Thymus (tissue), 11 donors: ENCODE measurements at regions not wholly inside any gene's neighbourhood (a gene's known extent, or its start where the extent isn't known, plus 50 kb on each side); places are given as distances from the start of the nearest gene placed in this dataset.

Experiments used
- DNase-seq, 9 donors: peaks; one replicate each; pipeline ENCODE4 v3.0.0-alpha.2; 2013; ENCODE audit warnings: low spot score in 9 of 9, low read depth in 6 of 9, missing footprints in 1 of 9
- H3K27ac ChIP-seq, 2 donors: one replicate each; pipeline ENCODE4 v1.5.1; 2013; ENCODE audit warnings: control low read depth in 1 of 2, low read depth in 1 of 2, low read length in 1 of 2, mild to moderate bottlenecking in 1 of 2, moderate library complexity in 1 of 2
- H3K27me3 ChIP-seq, 2 donors: one replicate each; pipeline ENCODE4 v1.5.1; 2013; ENCODE audit warnings: low read length in 1 of 2; ENCODE audit not compliant: control insufficient read depth in 2 of 2, insufficient read depth in 1 of 2
- H3K36me3 ChIP-seq, 2 donors: one replicate each; pipeline ENCODE4 v1.5.1; 2013; ENCODE audit warnings: low read length in 1 of 2, mild to moderate bottlenecking in 1 of 2, moderate library complexity in 1 of 2; ENCODE audit not compliant: control insufficient read depth in 2 of 2, insufficient read depth in 2 of 2
- H3K4me1 ChIP-seq, 2 donors: one replicate each; pipeline ENCODE4 v1.5.1; 2013; ENCODE audit warnings: low read length in 2 of 2; ENCODE audit not compliant: control insufficient read depth in 2 of 2, insufficient read depth in 2 of 2
- H3K4me3 ChIP-seq, 2 donors: one replicate each; pipeline ENCODE4 v1.5.1; 2013; ENCODE audit warnings: low read length in 2 of 2, control low read depth in 1 of 2, mild to moderate bottlenecking in 1 of 2
- H3K9me3 ChIP-seq, 2 donors: one replicate each; pipeline ENCODE4 v1.5.1; 2013; ENCODE audit warnings: low read length in 1 of 2, mild to moderate bottlenecking in 1 of 2; ENCODE audit not compliant: control insufficient read depth in 2 of 2, insufficient read depth in 1 of 2
- WGBS: extraction: QIAGEN DNeasy Blood & Tissue Kit; methylation state at CpG from one replicate; pipeline ENCODE4 v1.1.7; 2013; 5-methylcytosine and 5-hydroxymethylcytosine counted together
- donor health status: healthy.

DNA sequence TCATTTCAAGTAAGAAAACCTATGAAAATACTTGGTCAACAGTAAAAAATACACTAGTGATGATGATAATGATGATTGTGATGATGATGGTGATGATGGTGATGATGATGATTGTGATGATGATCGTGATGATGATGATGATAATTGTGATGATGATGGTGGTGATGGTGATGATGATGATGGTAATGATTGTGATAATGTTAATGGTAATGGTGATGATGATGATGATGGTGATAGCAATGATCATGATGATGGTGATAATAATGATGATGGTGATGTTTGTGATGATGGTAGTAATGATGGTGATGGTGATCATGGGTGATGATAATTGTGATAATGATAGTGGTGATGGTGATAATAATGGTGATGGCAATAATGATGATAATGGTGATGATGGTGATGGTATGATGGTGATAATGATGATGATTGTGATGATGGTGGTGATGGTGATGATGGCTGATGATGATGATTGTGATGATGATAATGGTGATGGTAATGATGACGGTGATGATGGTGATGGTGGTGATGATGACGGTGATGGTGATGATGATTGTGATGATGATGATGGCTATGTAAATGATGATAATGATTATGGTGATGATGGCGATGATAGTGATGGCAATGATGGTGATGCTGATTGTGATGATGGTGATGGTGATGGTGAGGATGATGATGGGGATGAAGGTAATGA is 62.1 kb downstream of the VCX3A start:
- 98% methylated on average over 4 of the region's 4 CpGs for WGBS
- H3K27me3 ChIP-seq, result no peaks in the 10 kb centered on the region
- no peaks in the 10 kb centered on the region for H3K4me1 ChIP-seq
- no peaks in the 10 kb centered on the region for H3K36me3 ChIP-seq
- no peak for DNase-seq
- no peak overlapping the region for H3K27ac ChIP-seq
- no peak overlapping the region for H3K4me3 ChIP-seq
- no peaks in the 10 kb centered on the region for H3K9me3 ChIP-seq

GRCh38 chrX:6468706-6469105 is 66.2 kb downstream of the VCX3A start:
- 89% methylated on average over 4 of the region's 4 CpGs for WGBS
- H3K4me3 ChIP-seq, result no peak overlapping the region

GRCh38 chrX:6465756-6466155 is 69.2 kb downstream of the VCX3A start:
- WGBS, result 96% methylated on average over 4 of the region's 4 CpGs
- H3K4me3 ChIP-seq, result no peak overlapping the region
- H3K36me3 ChIP-seq, result no peaks in the 10 kb centered on the region
- peaks cover 0 to 7% of the 10 kb centered on the region in 2 donors for H3K4me1 ChIP-seq
- H3K9me3 ChIP-seq, result no peaks in the 10 kb centered on the region
- no peaks in the 10 kb centered on the region for H3K27me3 ChIP-seq
- DNase-seq, result no peak
- no peak overlapping the region for H3K27ac ChIP-seq

More at GRCh38 chrX:6468706-6469105, 66.2 kb downstream of the VCX3A start:
- no peak for DNase-seq
- H3K27ac ChIP-seq, result no peak overlapping the region
- H3K27me3 ChIP-seq, result no peaks in the 10 kb centered on the region
- no peaks in the 10 kb centered on the region for H3K36me3 ChIP-seq
- no peaks in the 10 kb centered on the region for H3K4me1 ChIP-seq
- no peaks in the 10 kb centered on the region for H3K9me3 ChIP-seq

- no peaks in the 10 kb centered on the region for H3K36me3 ChIP-seq
- no peaks in the 10 kb centered on the region for H3K27me3 ChIP-seq
- H3K27ac ChIP-seq, result no peak overlapping the region
- H3K4me3 ChIP-seq, result no peak overlapping the region
- DNase-seq, result no peak
- no peaks in the 10 kb centered on the region for H3K9me3 ChIP-seq
- WGBS, result 88% methylated on average over 6 of the region's 6 CpGs
- peaks cover 0 to 7% of the 10 kb centered on the region in 2 donors for H3K4me1 ChIP-seq
Measured at GRCh38 chrX:6464726-6465125, 70.2 kb downstream of the VCX3A start.

GRCh38 chrX:6460893-6461490 is 73.9 kb downstream of the VCX3A start:
- Histone ChIP-seq H3K9me3 (no peaks in the 10 kb centered on the region), H3K36me3 (no peaks in the 10 kb centered on the region), H3K4me3 (no peak overlapping the region), H3K27ac (no peak overlapping the region), H3K27me3 (no peaks in the 10 kb centered on the region), H3K4me1 (peaks cover 0 to 7% of the 10 kb centered on the region in 2 donors)
- no peak for DNase-seq
- WGBS, result 84% methylated on average over 6 of the region's 6 CpGs

DNA sequence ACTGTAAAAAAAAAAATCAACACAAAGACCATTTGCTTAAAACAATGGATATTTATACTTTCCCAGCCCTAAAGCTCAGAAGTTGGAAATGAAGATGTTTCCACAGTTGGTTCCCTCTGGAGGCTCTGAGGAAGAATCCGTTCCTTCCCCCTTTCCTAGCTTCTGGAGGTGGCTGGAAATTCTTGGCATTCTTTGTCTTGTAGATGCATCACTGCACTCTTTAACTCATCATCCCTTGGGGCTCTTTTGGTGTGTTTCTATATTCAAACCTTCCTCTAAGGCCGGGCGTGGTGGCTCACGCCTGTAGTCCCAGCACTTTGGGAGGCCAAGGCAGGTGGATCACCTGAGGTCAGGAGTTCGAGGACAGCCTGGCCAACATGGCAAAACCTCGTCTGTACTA is 78.7 kb downstream of the VCX3A start:
- DNase-seq, result no peak
- H3K4me3 ChIP-seq, result no peak overlapping the region
- WGBS, result 95% methylated on average over 6 of the region's 6 CpGs
- H3K27me3 ChIP-seq, result no peaks in the 10 kb centered on the region
- H3K9me3 ChIP-seq, result no peaks in the 10 kb centered on the region
- no peak overlapping the region for H3K27ac ChIP-seq
- no peaks in the 10 kb centered on the region for H3K36me3 ChIP-seq
- H3K4me1 ChIP-seq, result no peaks in the 10 kb centered on the region

DNA sequence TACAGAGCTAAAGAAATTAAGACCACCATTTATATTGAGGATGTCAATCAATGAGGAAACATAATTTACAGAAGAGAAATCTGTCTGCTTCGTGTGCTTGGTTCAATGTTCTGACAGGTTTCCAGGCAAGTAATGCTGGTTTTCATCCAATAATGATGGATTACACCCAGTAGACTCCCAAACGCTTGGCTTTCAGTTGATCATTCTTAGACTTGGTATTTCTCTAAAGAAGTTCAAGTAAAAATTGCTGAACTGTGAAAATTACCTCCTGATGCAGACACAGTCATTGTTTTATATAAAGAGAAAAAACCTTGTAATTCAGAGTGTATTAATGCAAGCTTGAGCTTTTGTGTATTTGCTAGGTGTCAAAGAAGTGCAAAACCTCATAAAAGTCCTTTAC is 85.0 kb downstream of the VCX3A start:
- H3K4me1 ChIP-seq, result no peaks in the 10 kb centered on the region
- H3K27me3 ChIP-seq, result no peaks in the 10 kb centered on the region
- no peak for DNase-seq
- H3K36me3 ChIP-seq, result no peaks in the 10 kb centered on the region
- WGBS, result 79% methylated on average over 2 of the region's 2 CpGs
- no peak overlapping the region for H3K4me3 ChIP-seq
- H3K9me3 ChIP-seq, result no peaks in the 10 kb centered on the region
- H3K27ac ChIP-seq, result no peak overlapping the region

GRCh38 chrX:6448003-6448402 is 86.9 kb downstream of the VCX3A start:
- Histone ChIP-seq H3K27ac (no peak overlapping the region), H3K4me3 (no peak overlapping the region), H3K4me1 (no peaks in the 10 kb centered on the region), H3K9me3 (no peaks in the 10 kb centered on the region), H3K36me3 (no peaks in the 10 kb centered on the region), H3K27me3 (no peaks in the 10 kb centered on the region)
- DNase-seq, result no peak
- 19% methylated on average over 1 of the region's 1 CpG for WGBS

DNA sequence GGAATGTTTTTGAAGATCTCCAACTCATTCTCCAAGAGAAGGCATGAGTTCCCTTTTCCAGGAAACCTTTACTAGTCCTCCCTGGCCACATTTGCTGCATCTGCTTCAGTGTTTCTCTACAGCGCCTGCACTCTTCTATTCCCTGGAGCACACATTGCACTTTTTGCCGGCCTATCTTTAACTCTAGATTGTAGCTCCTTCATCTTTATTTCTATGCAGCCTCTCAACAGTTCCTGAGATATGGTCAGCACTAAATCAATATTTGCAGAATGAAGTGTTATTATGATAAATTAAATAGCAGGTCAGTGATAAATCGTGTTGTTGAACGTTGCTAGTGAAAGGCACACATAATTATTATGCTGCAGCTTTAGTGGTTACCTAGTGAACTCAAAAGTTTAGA is 88.3 kb downstream of the VCX3A start:
- Histone ChIP-seq H3K4me3 (no peak overlapping the region), H3K27ac (no peak overlapping the region), H3K36me3 (no peaks in the 10 kb centered on the region), H3K4me1 (no peaks in the 10 kb centered on the region), H3K9me3 (no peaks in the 10 kb centered on the region), H3K27me3 (no peaks in the 10 kb centered on the region)
- DNase-seq, result no peak
- WGBS, result 92% methylated on average over 4 of the region's 4 CpGs
